GM19463 (cell line): ENCODE measurements at regions not wholly inside any gene's neighbourhood (a gene's known extent, or its start where the extent isn't known, plus 50 kb on each side); places are given as distances from the start of the nearest gene placed in this dataset.
A peak's percentile ranks its signal among the peaks of the same experiment; 100 is the strongest.
"Not testable (repeated sequence)": the region's sequence is repeated elsewhere in the genome, so short reads cannot be mapped to it uniquely, and the experiment has no call there.

Source experiments
- ATAC-seq: cut with Tn5 transposase; IDR thresholded peaks from one replicate; pipeline ENCODE4 v1.9.1; 2021; ENCODE audit warnings: mild to moderate bottlenecking, moderate library complexity; ENCODE audit not compliant: unreplicated experiment

GRCh38 chr1:149695066-149695465 lies 87.4 kb upstream of the FCGR1A start:
- ATAC-seq = not testable (repeated sequence)

- not testable (repeated sequence) for ATAC-seq
Observed at GRCh38 chr1:149700220-149700619, 82.3 kb upstream of the FCGR1A start.

DNA sequence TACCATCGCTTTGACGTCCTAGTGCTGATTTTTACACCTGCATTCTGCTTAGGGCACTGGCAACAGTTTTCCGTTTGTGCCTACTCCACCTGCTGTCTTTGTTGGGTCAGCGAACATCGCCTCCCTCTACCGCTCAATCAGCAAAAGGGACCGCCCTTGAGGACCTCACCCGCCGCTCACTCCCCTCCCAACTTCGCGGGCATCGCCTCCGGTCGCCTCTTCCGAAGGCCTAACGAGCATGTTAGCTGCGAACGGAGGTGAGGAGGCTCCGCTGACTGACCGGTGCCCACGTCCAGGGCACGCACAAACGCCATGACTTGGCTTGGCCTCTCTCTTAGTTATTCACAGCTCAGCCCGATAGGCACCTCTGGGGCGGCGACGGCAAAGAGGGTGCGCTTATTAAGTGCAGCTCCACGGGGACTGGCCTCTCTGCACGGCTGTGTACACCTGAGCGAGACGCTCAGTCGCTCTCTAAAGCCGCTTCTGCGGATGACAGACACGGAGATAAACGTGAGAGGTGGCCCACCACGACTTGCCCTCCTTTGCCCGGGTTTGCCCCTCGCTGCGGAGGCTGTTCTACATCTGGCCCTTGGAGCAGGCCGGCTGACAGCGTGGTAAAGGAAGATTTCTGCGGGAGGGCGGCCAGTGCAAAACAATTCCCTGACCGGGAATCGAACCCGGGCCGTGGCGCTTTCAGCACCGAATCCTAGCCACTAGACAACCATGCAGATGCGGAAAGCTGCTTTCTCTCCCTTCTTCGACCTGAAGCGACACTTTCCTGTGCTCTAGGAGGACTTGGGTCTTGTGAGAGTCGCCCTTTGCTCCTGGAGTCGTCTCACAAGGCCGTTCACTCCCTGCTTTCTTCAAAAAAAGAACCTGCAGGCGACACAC lies 81.6 kb upstream of the FCGR1A start:
- not testable (repeated sequence) for ATAC-seq

GRCh38 chr1:149708192-149708853 lies 74.2 kb upstream of the FCGR1A start:
- not testable (repeated sequence) for ATAC-seq

DNA sequence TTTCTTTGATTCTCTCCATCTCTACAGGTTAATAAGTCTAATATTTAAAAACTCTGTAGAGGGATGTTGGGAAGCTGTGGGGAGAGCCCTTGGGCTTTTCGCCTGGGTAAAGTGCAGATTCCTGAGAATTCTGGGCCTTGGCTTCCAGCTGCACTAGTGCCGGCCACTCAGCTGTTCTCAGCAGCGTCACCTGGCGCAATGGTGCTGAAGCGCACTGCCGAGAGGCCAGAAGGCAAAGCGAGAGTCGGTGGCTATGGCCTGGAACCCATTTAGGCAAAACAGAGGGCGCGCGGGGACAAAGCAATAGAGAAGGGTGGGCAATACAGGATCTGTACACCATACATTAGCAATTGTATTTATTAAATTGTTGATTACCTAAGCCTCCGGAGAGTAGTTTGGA lies 70.8 kb upstream of the FCGR1A start:
- ATAC-seq = peak; percentile 72

GRCh38 chr1:149712154-149712927 lies 70.2 kb upstream of the FCGR1A start:
- ATAC-seq = not testable (repeated sequence)

DNA sequence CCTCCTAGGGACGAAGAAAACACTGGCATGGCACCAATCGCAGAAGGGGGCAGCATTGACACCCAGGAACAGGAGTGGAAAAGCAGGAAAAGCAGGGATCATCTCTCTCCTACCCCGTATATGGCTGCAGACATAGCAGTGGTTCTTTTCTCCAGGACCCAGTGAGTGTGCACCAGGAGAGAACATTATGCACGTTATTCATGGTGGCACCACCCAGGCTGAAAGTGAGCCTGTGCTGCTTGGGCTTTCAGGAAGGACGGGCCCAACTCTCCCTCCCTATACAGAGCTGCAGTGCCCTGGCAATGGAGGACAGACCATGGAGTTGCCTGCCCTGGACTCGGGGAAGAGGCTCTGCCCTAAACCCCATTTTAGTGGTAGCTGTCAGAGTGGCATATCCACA lies 69.0 kb upstream of the FCGR1A start:
- not testable (repeated sequence) for ATAC-seq

DNA sequence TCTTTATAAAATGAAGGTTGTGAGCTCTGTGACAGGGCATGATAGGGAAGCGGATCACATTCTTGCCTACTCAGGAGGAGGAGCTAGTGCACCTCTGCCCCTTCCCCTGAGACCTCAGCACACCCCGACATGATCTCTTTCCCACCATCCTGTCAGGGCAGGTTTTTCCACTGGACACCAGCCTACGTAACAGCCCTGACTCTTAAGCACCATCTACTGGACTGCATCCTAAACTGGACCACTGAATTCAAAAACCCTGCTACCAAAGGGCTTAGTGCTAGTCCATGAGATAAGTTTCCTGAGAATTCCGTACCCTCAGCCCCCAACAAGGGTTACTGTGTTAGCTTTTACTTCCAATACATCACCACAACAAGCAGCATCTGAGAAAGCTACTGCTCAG lies 68.5 kb upstream of the FCGR1A start:
- ATAC-seq = not testable (repeated sequence)

DNA sequence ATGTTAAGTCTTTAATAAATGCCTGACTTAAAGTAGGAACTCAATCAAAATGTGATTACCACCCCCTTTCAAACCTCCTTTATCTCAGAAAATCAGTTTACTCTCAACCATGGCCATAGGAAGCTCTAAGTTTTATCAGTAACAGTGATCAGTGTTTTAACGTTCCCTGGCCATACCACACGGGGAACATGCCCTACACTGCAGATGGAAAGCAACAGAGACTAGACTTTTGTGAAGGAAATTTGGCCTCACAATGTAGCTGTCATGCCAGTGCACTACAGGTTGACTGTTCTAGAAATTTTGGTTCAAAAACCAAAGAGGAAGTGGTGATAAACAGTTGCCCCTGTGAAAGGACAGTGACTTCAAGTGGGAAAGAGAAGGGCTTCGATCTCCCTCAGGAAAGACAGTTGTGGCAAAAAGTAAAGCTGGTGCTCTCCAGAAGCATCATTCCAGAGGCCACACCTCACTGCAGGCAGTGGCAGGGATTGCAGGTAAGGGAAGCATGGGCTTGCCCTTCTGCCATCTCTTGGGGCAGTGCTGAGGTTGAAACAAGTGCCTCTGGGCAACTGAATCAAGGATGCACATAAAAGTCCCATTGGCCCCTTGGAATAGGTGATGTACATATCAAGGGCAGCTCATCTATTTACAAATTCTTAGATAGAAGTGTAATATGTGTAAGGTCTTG lies 57.7 kb upstream of the FCGR1A start:
- not testable (repeated sequence) for ATAC-seq

GRCh38 chr1:149726688-149727087 lies 55.8 kb upstream of the FCGR1A start:
- ATAC-seq = not testable (repeated sequence)

DNA sequence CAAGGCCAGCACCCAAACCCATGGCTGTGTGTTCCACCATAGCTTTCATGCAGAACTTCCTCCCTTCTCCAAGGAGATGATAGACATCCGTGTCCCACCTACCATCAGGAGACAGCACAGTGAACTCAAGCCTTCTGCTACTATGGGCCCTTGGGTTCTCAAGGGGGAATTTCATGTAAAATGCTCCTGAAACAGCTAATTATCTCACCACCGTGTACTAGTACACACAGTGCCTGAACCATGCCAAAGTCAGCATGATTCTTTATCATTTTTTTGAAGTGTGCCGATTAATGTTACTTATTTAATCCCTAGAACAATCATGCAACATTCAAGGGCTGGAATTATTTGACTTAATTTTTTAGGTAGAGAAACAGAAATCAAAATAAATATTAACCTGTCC lies 53.9 kb upstream of the FCGR1A start:
- ATAC-seq = not testable (repeated sequence)
